ENCODE measurements at regions not wholly inside any gene's neighbourhood (a gene's known extent, or its start where the extent isn't known, plus 50 kb on each side); places are given as distances from the start of the nearest gene placed in this dataset.

GRCh38 chr2:186307871-186308270 lies 178.2 kb upstream of the ZC3H15 start:
- no peaks in the 10 kb centered on the region for H3K36me3 ChIP-seq (ENCODE audit: control insufficient read depth in 4 of 4, insufficient read depth in 3 of 4, low read depth in 1 of 4, low read length in 3 of 4)
- H3K9ac ChIP-seq (ENCODE audit: low read depth in 1 of 2, low read length in 2 of 2) = no peak overlapping the region
- no peak overlapping the region for H3K27ac ChIP-seq (ENCODE audit: low read depth in 1 of 2, low read length in 2 of 2)
- no peaks in the 10 kb centered on the region for H3K9me3 ChIP-seq (ENCODE audit: control insufficient read depth in 4 of 4, low read length in 3 of 4)
- no peaks in the 10 kb centered on the region for H3K27me3 ChIP-seq (ENCODE audit: control insufficient read depth in 4 of 4, insufficient read depth in 4 of 4, low read length in 3 of 4)
- H3K4me3 ChIP-seq (ENCODE audit: low read depth in 1 of 3, low read length in 3 of 3) = no peak overlapping the region
- TF ChIP-seq RAD21 (IDR thresholded peaks at IDR 0.05) (no peak), TAF1 (conservative IDR thresholded peaks at IDR 0.05) (no peak), YY1 (IDR thresholded peaks at IDR 0.05) (no peak), HNF4A (conservative IDR thresholded peaks at IDR 0.05) (no peak), CTCF (IDR thresholded peaks at IDR 0.05; ENCODE audit: low read depth, low read length, missing input control) (no peak), ZBTB33 (IDR thresholded peaks at IDR 0.05) (no peak), FOXA1 (IDR thresholded peaks at IDR 0.05) (no peak), REST (IDR thresholded peaks at IDR 0.05) (no peak), SP1 (IDR thresholded peaks at IDR 0.05) (no peak), GABPA (IDR thresholded peaks at IDR 0.05 in 1 of 2, conservative IDR thresholded peaks at IDR 0.05 in 1 of 2) (no peak), ATF3 (IDR thresholded peaks at IDR 0.05) (no peak), EGR1 (IDR thresholded peaks at IDR 0.05; ENCODE audit: low read depth in 2 of 2) (no peak), NR2F2 (IDR thresholded peaks at IDR 0.05) (no peak), FOXA2 (IDR thresholded peaks at IDR 0.05) (no peak), HNF4G (IDR thresholded peaks at IDR 0.05) (no peak), MAX (IDR thresholded peaks at IDR 0.05) (no peak), JUND (IDR thresholded peaks at IDR 0.05) (no peak), RXRA (IDR thresholded peaks at IDR 0.05) (no peak)
- no peaks in the 10 kb centered on the region for H3K4me1 ChIP-seq (ENCODE audit: control insufficient read depth in 4 of 4, insufficient read depth in 4 of 4, low read length in 3 of 4)
- DNase-seq (ENCODE audit: low spot score) = no peak

- H3K9ac ChIP-seq (ENCODE audit: low read depth in 1 of 2, low read length in 2 of 2) = no peak overlapping the region
- H3K27ac ChIP-seq (ENCODE audit: low read depth in 1 of 2, low read length in 2 of 2) = no peak overlapping the region
- no peak overlapping the region for H3K4me3 ChIP-seq (ENCODE audit: low read depth in 1 of 3, low read length in 3 of 3)
- DNase-seq (ENCODE audit: low spot score) = no peak
- H3K27me3 ChIP-seq (ENCODE audit: control insufficient read depth in 4 of 4, insufficient read depth in 4 of 4, low read length in 3 of 4) = no peaks in the 10 kb centered on the region
- no peaks in the 10 kb centered on the region for H3K9me3 ChIP-seq (ENCODE audit: control insufficient read depth in 4 of 4, low read length in 3 of 4)
- no peaks in the 10 kb centered on the region for H3K36me3 ChIP-seq (ENCODE audit: control insufficient read depth in 4 of 4, insufficient read depth in 3 of 4, low read depth in 1 of 4, low read length in 3 of 4)
- H3K4me1 ChIP-seq (ENCODE audit: control insufficient read depth in 4 of 4, insufficient read depth in 4 of 4, low read length in 3 of 4) = no peaks in the 10 kb centered on the region
- TF ChIP-seq ZBTB33 (IDR thresholded peaks at IDR 0.05) (no peak), CTCF (IDR thresholded peaks at IDR 0.05; ENCODE audit: low read depth, low read length, missing input control) (no peak), EGR1 (IDR thresholded peaks at IDR 0.05; ENCODE audit: low read depth in 2 of 2) (no peak), SP1 (IDR thresholded peaks at IDR 0.05) (no peak), MAX (IDR thresholded peaks at IDR 0.05) (no peak), FOXA1 (IDR thresholded peaks at IDR 0.05) (no peak), ATF3 (IDR thresholded peaks at IDR 0.05) (no peak), FOXA2 (IDR thresholded peaks at IDR 0.05) (no peak), RAD21 (IDR thresholded peaks at IDR 0.05) (no peak), HNF4A (conservative IDR thresholded peaks at IDR 0.05) (no peak), RXRA (IDR thresholded peaks at IDR 0.05) (no peak), TAF1 (conservative IDR thresholded peaks at IDR 0.05) (no peak)
- WGBS = 72% methylated on average over 1 of the region's 1 CpG
Measured at GRCh38 chr2:186308347-186308746, 177.7 kb upstream of the ZC3H15 start.

Measured in liver (tissue), 8 donors.